VCaP (cell line): ENCODE measurements at regions not wholly inside any gene's neighbourhood (a gene's known extent, or its start where the extent isn't known, plus 50 kb on each side); places are given as distances from the start of the nearest gene placed in this dataset.

Source experiments
- H3K27ac ChIP-seq: fragments of 450-650 bp; 2 replicates; pipeline ENCODE4 v1.5.1; 2017
- TF ChIP-seq, protein P1 (sequence below): fragments of 450-650 bp; conservative IDR thresholded peaks from 2 replicates; pipeline ENCODE4 v1.5.1; 2017; ENCODE audit warnings: mild to moderate bottlenecking, moderate library complexity

DNA sequence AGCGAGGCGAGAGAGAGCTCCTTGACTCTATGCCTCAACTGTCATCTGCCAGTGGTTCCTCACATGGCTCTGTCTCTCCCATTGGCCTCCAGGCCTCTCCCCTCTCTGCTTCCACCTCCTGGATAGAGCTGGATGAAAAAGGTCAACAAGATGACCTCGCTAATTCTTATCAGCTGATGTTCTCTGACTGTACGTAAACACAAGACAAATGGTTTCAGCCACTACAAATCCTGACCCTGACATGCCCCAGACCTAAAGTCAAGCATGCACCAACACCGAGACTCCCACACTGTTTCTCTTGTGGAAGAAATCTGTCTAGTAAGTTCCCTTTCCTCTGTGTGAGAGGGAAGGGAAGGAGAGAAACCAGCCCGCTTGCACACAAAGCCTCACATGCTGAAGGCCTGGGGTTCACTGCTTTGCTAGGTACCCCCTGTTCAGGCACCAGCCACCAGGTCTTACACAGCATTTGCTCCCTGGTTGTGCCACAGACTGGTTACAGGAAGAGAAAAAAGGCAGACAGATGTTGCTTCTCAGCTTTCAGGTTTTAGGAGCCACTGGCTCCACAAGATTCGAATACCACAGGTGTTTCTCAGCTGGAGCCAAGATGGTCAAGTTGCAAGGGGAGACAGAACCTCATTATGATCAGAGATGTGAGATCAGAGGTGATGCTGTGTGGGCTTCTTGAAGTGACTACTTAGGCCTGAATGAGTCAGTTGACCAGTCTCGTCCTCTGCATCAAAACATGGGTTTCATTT lies 592.5 kb downstream of the CCDC171 start:
- TF ChIP-seq, protein P1, sequence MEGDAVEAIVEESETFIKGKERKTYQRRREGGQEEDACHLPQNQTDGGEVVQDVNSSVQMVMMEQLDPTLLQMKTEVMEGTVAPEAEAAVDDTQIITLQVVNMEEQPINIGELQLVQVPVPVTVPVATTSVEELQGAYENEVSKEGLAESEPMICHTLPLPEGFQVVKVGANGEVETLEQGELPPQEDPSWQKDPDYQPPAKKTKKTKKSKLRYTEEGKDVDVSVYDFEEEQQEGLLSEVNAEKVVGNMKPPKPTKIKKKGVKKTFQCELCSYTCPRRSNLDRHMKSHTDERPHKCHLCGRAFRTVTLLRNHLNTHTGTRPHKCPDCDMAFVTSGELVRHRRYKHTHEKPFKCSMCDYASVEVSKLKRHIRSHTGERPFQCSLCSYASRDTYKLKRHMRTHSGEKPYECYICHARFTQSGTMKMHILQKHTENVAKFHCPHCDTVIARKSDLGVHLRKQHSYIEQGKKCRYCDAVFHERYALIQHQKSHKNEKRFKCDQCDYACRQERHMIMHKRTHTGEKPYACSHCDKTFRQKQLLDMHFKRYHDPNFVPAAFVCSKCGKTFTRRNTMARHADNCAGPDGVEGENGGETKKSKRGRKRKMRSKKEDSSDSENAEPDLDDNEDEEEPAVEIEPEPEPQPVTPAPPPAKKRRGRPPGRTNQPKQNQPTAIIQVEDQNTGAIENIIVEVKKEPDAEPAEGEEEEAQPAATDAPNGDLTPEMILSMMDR, result no peak
- no peak overlapping the region for H3K27ac ChIP-seq

DNA sequence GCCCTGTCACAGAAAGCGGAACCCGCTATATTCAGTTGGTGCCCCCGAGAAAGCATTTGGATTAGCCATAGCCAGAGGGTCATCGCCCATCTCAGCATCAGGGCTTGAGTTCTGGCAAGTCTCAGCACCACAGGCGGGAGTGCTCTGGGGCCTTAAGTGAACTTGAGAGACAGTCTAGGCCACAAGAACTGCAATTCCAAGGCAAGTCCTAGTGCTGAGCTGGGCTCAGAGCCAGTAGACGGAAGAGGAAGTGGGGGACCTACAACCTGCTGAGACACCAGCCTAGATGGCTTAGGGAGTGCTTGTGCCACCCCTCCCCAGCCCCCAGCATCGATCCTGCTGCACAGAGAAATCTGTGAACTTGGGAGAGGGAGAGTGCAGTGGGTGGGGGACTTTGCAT lies 594.9 kb downstream of the CCDC171 start:
- TF ChIP-seq, protein P1, result no peak
- H3K27ac ChIP-seq, result no peak overlapping the region

DNA sequence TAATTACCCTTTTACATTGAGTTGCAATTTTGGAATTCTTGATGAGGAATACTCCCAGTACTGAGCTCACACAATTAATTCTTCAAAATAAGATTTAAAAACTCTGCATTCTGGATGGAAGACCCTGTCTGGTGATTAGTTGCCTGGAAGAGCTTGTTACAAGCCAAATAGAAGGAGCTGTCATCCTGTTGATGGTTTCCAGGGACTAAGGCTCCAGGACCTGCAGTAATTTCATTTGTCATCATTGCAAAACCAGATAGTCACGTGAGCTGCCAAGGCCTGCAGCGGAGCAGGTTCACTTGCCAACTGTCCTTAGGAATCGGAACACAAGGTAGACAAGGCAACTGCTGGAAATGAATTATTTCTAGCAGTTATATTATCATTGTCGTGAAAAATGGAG lies 597.7 kb downstream of the CCDC171 start:
- TF ChIP-seq, protein P1, result no peak
- H3K27ac ChIP-seq, result no peak overlapping the region

DNA sequence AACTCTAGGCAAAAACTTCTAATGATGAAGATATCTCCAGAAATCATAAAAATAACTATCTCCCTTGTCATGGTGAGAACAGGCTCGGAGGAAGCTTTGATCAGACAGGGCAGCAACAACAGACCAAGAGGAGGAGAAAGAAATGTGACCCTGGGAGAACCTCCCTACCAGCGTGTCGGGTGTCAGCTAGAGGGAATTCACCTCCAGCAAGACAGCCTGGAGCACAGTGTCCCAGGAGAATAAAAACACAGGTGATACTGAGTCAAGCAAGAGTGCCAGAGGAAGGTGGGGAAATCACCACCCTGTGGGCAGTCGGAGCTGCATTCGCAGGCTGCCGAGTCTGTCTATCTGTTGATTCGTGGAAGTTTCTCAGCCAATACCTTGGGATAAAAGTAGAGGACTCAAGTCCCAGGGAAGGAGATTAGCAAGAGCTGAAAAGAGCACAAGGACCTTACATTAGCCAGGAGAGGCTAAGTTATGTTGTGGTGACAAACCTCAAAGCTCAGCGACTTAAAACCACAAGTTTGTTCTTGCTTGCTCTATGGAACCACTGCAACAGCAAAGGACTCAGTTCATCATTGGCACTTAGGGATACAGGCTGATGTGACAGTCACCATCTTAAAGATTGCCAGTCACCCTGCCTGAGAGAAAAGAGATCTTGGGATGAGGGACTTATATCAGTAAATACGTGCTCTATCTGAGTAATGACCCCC lies 598.3 kb downstream of the CCDC171 start:
- no peak overlapping the region for H3K27ac ChIP-seq
- TF ChIP-seq, protein P1, result no peak

DNA sequence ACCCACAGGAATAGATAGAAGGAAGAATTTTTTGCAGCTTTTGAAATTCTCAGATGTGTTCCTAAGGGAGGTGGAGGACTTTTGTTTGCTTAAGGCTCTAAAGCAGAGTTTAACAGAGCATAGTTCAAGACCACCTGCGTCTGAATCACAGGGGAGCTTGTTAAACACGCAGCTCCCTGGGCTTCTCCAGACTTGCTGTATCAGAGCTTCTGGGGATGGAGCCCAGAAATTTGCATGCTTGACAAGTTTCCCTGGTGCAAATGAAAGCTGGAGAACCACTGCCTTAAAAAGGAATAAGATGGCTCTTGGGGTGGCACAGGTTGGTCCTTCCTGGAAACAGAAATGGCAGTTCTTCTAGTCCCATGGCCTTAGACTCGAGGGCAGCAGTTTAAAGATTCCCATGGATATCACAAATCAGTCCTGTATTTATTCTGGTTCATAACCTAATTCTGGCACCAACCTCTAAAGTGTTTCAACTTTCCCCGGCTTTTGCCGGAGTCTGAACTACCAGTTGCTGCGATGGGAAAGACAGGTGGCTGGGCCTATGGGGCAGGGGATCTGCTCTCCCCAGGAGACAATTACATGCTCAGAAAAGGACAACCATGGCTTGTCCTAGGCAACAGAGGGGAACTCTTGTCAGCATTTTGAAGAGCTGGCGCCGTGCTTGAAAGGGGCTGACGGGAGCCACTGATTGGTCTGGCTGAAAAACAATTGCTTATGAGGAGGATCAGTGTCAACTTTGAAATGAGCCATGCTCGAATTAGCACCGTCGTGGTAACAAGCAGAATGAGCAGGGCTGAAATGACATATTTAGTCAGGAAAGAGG lies 599.6 kb downstream of the CCDC171 start:
- no peak overlapping the region for H3K27ac ChIP-seq
- TF ChIP-seq, protein P1, result no peak

DNA sequence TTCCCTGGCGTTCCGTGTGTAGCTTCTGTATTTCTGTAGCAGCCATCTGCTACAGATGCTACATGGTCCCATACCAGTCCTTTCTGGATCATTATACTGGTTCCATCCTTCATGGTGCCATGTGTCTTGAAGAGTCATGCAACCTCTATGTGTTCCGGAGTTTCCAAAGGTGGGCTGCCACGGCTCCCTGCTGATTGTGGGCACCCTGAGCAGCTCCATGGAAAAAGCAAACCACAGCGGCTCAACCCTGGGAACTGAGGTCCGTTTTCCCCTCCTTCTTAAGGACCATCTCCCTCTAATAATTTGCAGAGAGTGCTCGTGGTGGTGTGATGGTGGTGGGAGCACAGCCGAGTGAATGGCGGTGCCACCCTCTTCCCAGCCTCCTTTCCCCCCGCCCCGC lies 600.4 kb downstream of the CCDC171 start:
- H3K27ac ChIP-seq, result no peak overlapping the region
- TF ChIP-seq, protein P1, result no peak

DNA sequence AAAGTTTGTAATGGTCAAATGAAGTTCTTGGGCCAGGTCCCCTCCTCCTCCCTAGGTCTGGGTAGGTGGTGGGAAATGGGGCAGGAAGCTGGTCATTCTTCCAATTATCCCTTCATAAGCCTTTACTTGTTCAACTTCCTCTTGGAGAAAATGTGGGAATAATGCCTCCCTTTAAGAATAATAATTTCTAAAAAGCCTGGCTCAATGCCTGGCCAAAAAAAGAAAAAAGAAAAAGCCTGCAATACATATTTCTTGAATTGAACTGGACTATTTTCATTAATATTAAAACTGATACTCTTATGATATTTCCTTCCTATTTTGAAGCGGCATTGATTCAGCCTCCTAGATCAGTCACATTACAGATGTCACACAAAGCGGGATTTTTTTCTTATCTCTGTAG lies 600.9 kb downstream of the CCDC171 start:
- no peak overlapping the region for H3K27ac ChIP-seq
- TF ChIP-seq, protein P1, result no peak
